ENCODE measurements at regions not wholly inside any gene's neighbourhood (a gene's known extent, or its start where the extent isn't known, plus 50 kb on each side); places are given as distances from the start of the nearest gene placed in this dataset.

DNA sequence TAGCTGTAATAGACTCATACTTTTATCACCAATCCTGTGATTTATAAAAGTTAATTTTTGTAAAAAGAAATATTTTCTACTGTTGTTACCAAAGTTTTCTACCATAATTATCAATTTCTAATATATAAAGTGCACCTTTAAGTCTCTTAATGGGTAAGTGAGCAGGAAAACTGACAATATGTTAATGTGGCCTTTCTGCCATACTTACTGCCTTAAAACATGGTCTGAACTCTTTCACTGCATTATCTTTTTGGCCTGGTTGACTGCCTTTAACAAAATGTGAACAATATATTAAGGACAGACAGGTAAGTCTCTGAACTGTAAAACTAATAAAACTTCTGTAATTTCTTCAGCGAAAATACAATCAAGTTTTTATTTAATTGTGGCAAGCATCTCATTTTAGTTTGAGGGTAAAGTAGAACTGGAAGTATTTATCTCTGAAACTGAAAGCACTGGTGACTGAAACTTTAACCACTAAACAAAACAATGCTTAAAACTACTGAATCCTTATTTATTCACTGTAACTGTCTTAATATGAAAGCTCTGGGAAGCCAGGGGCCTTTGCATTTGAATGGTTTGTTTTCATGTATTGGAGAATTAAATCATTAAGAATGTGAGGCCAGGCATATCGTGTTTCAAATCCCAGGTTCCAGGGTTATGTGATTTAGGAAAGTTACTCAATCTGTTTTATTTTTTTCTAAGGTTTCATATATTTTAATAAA is 948.8 kb upstream of the POT1 start:
- ATAC-seq (replicated peaks in 1 of 4) (no peak), DNase-seq (no peak)
- no CpG with 5 or more reads among the region's 2 CpGs for WGBS (ENCODE audit: insufficient coverage)
- no peaks in the 10 kb centered on the region for H3K27me3 Mint-ChIP-seq
- Histone ChIP-seq H3K9me3 (peaks cover 2% of the 10 kb centered on the region), H3K27ac (ENCODE audit: low read length) (no peak overlapping the region), H3K4me3 (ENCODE audit: control insufficient read depth in 1 of 2, extremely low read depth in 1 of 2, low read length in 1 of 2) (no peak overlapping the region), H3K27me3 (replicated peaks in 1 of 2; ENCODE audit: control insufficient read depth in 2 of 2, extremely low read depth in 1 of 2, insufficient read depth in 2 of 2, low read length in 1 of 2) (no peaks in the 10 kb centered on the region), H3K4me1 (ENCODE audit: control insufficient read depth in 1 of 2, extremely low read depth in 1 of 2, insufficient read depth in 2 of 2, low read length in 2 of 2) (no peaks in the 10 kb centered on the region), H3K36me3 (ENCODE audit: control insufficient read depth in 2 of 2, extremely low read depth in 1 of 2, insufficient read depth in 1 of 2, low read length in 1 of 2) (no peaks in the 10 kb centered on the region)
- no peak overlapping the region for H3K27ac Mint-ChIP-seq
- ChIA-PET POLR2A (no interaction called here), CTCF (no interaction called here)
- H3K9me3 Mint-ChIP-seq: peaks cover 0 to 7% (median 2%) of the 10 kb centered on the region in 3 donors
- H3K4me1 Mint-ChIP-seq: no peaks in the 10 kb centered on the region
- H3K36me3 Mint-ChIP-seq: no peaks in the 10 kb centered on the region
- no peak overlapping the region for H3K4me3 Mint-ChIP-seq

- no peak overlapping the region for H3K4me3 Mint-ChIP-seq
- no peaks in the 10 kb centered on the region for H3K36me3 ChIP-seq (ENCODE audit: control insufficient read depth in 2 of 2, extremely low read depth in 1 of 2, insufficient read depth in 1 of 2, low read length in 1 of 2)
- no peaks in the 10 kb centered on the region for H3K4me1 Mint-ChIP-seq
- no peak for DNase-seq
- H3K9me3 Mint-ChIP-seq: peaks cover 0 to 11% (median 2%) of the 10 kb centered on the region in 3 donors
- POLR2A ChIA-PET: no interaction called here
- no peak overlapping the region for H3K27ac ChIP-seq (ENCODE audit: low read length)
- no peaks in the 10 kb centered on the region for H3K27me3 ChIP-seq (replicated peaks in 1 of 2; ENCODE audit: control insufficient read depth in 2 of 2, extremely low read depth in 1 of 2, insufficient read depth in 2 of 2, low read length in 1 of 2)
- WGBS (ENCODE audit: insufficient coverage): 100% methylated on average over 1 of the region's 2 CpGs
- CTCF ChIA-PET: no interaction called here
- H3K36me3 Mint-ChIP-seq: no peaks in the 10 kb centered on the region
- ATAC-seq (replicated peaks in 1 of 4): no peak
- no peaks in the 10 kb centered on the region for H3K4me1 ChIP-seq (ENCODE audit: control insufficient read depth in 1 of 2, extremely low read depth in 1 of 2, insufficient read depth in 2 of 2, low read length in 2 of 2)
- H3K9me3 ChIP-seq: peaks cover 2% of the 10 kb centered on the region
- H3K27me3 Mint-ChIP-seq: no peaks in the 10 kb centered on the region
- no peak overlapping the region for H3K27ac Mint-ChIP-seq
- no peak overlapping the region for H3K4me3 ChIP-seq (ENCODE audit: control insufficient read depth in 1 of 2, extremely low read depth in 1 of 2, low read length in 1 of 2)
Observed at GRCh38 chr7:125877246-125877645, 947.6 kb upstream of the POT1 start.

- CTCF ChIA-PET: no interaction called here
- Histone ChIP-seq H3K4me3 (ENCODE audit: control insufficient read depth in 1 of 2, extremely low read depth in 1 of 2, low read length in 1 of 2) (no peak overlapping the region), H3K9me3 (peaks cover 2% of the 10 kb centered on the region), H3K27me3 (replicated peaks in 1 of 2; ENCODE audit: control insufficient read depth in 2 of 2, extremely low read depth in 1 of 2, insufficient read depth in 2 of 2, low read length in 1 of 2) (no peaks in the 10 kb centered on the region), H3K36me3 (ENCODE audit: control insufficient read depth in 2 of 2, extremely low read depth in 1 of 2, insufficient read depth in 1 of 2, low read length in 1 of 2) (no peaks in the 10 kb centered on the region), H3K27ac (ENCODE audit: low read length) (no peak overlapping the region), H3K4me1 (ENCODE audit: control insufficient read depth in 1 of 2, extremely low read depth in 1 of 2, insufficient read depth in 2 of 2, low read length in 2 of 2) (no peaks in the 10 kb centered on the region)
- POLR2A ChIA-PET: no interaction called here
- DNase-seq: no peak
- Mint-ChIP-seq H3K27me3 (no peaks in the 10 kb centered on the region), H3K4me1 (no peaks in the 10 kb centered on the region), H3K9me3 (peaks cover 0 to 11% (median 0%) of the 10 kb centered on the region in 3 donors), H3K4me3 (no peak overlapping the region), H3K36me3 (no peaks in the 10 kb centered on the region), H3K27ac (no peak overlapping the region)
- ATAC-seq (replicated peaks in 1 of 4): no peak
Observed at GRCh38 chr7:125876431-125876830, 946.8 kb upstream of the POT1 start.

DNA sequence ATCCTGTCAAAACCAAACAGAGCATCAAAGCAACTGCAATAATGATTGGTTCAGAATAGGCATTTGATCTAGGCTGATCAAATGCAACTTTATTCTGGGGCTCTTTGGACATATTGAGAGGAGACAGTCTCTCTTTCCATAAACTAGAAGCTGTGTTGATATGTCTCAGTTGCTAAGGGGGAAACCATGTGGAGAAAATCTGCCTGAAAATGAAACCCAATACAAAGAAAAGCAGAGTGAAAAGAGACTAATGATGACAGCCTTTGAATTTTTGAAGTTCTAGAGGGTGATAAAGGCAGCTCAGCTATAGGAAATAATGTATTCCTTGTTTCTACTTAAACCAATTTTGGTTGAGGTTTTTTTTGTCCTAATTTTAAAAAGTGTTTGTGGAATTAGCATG is 941.8 kb upstream of the POT1 start:
- H3K4me3 ChIP-seq (ENCODE audit: control insufficient read depth in 1 of 2, extremely low read depth in 1 of 2, low read length in 1 of 2): no peak overlapping the region
- H3K9me3 ChIP-seq: no peaks in the 10 kb centered on the region
- H3K4me3 Mint-ChIP-seq: no peak overlapping the region
- peaks cover 3 to 17% (median 13%) of the 10 kb centered on the region in 3 donors for H3K9me3 Mint-ChIP-seq
- H3K27ac ChIP-seq (ENCODE audit: low read length): no peak overlapping the region
- no peaks in the 10 kb centered on the region for H3K36me3 ChIP-seq (ENCODE audit: control insufficient read depth in 2 of 2, extremely low read depth in 1 of 2, insufficient read depth in 1 of 2, low read length in 1 of 2)
- no peaks in the 10 kb centered on the region for H3K4me1 ChIP-seq (ENCODE audit: control insufficient read depth in 1 of 2, extremely low read depth in 1 of 2, insufficient read depth in 2 of 2, low read length in 2 of 2)
- no peaks in the 10 kb centered on the region for H3K27me3 Mint-ChIP-seq
- ChIA-PET POLR2A (no interaction called here), CTCF (no interaction called here)
- DNase-seq (no peak), ATAC-seq (replicated peaks in 1 of 4) (no peak)
- H3K36me3 Mint-ChIP-seq: no peaks in the 10 kb centered on the region
- H3K27me3 ChIP-seq (replicated peaks in 1 of 2; ENCODE audit: control insufficient read depth in 2 of 2, extremely low read depth in 1 of 2, insufficient read depth in 2 of 2, low read length in 1 of 2): no peaks in the 10 kb centered on the region
- no peaks in the 10 kb centered on the region for H3K4me1 Mint-ChIP-seq
- H3K27ac Mint-ChIP-seq: no peak overlapping the region

- no peaks in the 10 kb centered on the region for H3K9me3 ChIP-seq
- ATAC-seq (replicated peaks in 1 of 4) (no peak), DNase-seq (no peak)
- no peaks in the 10 kb centered on the region for H3K4me1 ChIP-seq (ENCODE audit: control insufficient read depth in 1 of 2, extremely low read depth in 1 of 2, insufficient read depth in 2 of 2, low read length in 2 of 2)
- Mint-ChIP-seq H3K27me3 (no peaks in the 10 kb centered on the region), H3K9me3 (peaks cover 3 to 14% (median 13%) of the 10 kb centered on the region in 3 donors), H3K36me3 (no peaks in the 10 kb centered on the region), H3K4me3 (no peak overlapping the region), H3K4me1 (no peaks in the 10 kb centered on the region), H3K27ac (no peak overlapping the region)
- no peak overlapping the region for H3K4me3 ChIP-seq (ENCODE audit: control insufficient read depth in 1 of 2, extremely low read depth in 1 of 2, low read length in 1 of 2)
- POLR2A ChIA-PET: no interaction called here
- CTCF ChIA-PET: no interaction called here
- no peak overlapping the region for H3K27ac ChIP-seq (ENCODE audit: low read length)
- 60% methylated on average over 2 of the region's 5 CpGs for WGBS (ENCODE audit: insufficient coverage)
- no peaks in the 10 kb centered on the region for H3K36me3 ChIP-seq (ENCODE audit: control insufficient read depth in 2 of 2, extremely low read depth in 1 of 2, insufficient read depth in 1 of 2, low read length in 1 of 2)
- H3K27me3 ChIP-seq (replicated peaks in 1 of 2; ENCODE audit: control insufficient read depth in 2 of 2, extremely low read depth in 1 of 2, insufficient read depth in 2 of 2, low read length in 1 of 2): no peaks in the 10 kb centered on the region
Observed at GRCh38 chr7:125857606-125858005, 928.0 kb upstream of the POT1 start.

DNA sequence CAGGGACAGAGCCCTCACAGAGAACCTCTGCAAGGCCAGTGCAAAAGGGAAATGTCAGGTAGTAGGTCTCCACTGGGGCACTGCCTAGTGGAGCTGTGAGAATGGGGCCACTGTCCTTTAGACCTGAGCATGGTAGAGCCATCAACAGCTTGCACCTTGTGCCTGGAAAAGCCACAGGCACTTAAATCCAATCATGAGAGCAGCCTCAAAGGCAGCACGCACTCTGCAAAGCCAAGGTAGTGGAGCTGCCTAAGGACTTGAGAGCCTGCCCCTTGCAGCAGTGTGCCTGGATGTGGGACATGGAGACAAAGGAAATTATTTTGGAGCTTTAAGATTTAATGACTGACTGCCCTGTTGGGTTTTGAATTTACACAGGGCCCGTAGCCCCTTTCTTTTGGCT is 918.5 kb upstream of the POT1 start:
- no peak overlapping the region for H3K27ac Mint-ChIP-seq
- no peak for ATAC-seq (replicated peaks in 1 of 4)
- CTCF ChIA-PET: no interaction called here

GRCh38 chr7:125847692-125848091 is 918.1 kb upstream of the POT1 start:
- no peaks in the 10 kb centered on the region for H3K4me1 Mint-ChIP-seq
- ATAC-seq (replicated peaks in 1 of 4): no peak

More for the DNA sequence above, 918.5 kb upstream of the POT1 start:
- H3K4me1 ChIP-seq (ENCODE audit: control insufficient read depth in 1 of 2, extremely low read depth in 1 of 2, insufficient read depth in 2 of 2, low read length in 2 of 2): no peaks in the 10 kb centered on the region
- Mint-ChIP-seq H3K9me3 (peaks cover 14 to 39% (median 25%) of the 10 kb centered on the region in 3 donors), H3K4me3 (no peak overlapping the region), H3K36me3 (no peaks in the 10 kb centered on the region), H3K4me1 (no peaks in the 10 kb centered on the region), H3K27me3 (no peaks in the 10 kb centered on the region)
- DNase-seq: no peak
- POLR2A ChIA-PET: no interaction called here
- no peak overlapping the region for H3K27ac ChIP-seq (ENCODE audit: low read length)
- H3K4me3 ChIP-seq (ENCODE audit: control insufficient read depth in 1 of 2, extremely low read depth in 1 of 2, low read length in 1 of 2): no peak overlapping the region
- 100% methylated on average over 1 of the region's 2 CpGs for WGBS (ENCODE audit: insufficient coverage)
- no peaks in the 10 kb centered on the region for H3K36me3 ChIP-seq (ENCODE audit: control insufficient read depth in 2 of 2, extremely low read depth in 1 of 2, insufficient read depth in 1 of 2, low read length in 1 of 2)
- no peaks in the 10 kb centered on the region for H3K27me3 ChIP-seq (replicated peaks in 1 of 2; ENCODE audit: control insufficient read depth in 2 of 2, extremely low read depth in 1 of 2, insufficient read depth in 2 of 2, low read length in 1 of 2)
- no peaks in the 10 kb centered on the region for H3K9me3 ChIP-seq

More at GRCh38 chr7:125847692-125848091, 918.1 kb upstream of the POT1 start:
- WGBS (ENCODE audit: insufficient coverage): 90% methylated on average over 2 of the region's 3 CpGs
- no peak overlapping the region for H3K27ac ChIP-seq (ENCODE audit: low read length)
- H3K27me3 ChIP-seq (replicated peaks in 1 of 2; ENCODE audit: control insufficient read depth in 2 of 2, extremely low read depth in 1 of 2, insufficient read depth in 2 of 2, low read length in 1 of 2): no peaks in the 10 kb centered on the region
- Mint-ChIP-seq H3K9me3 (peaks cover 14 to 39% (median 25%) of the 10 kb centered on the region in 3 donors), H3K36me3 (no peaks in the 10 kb centered on the region), H3K27ac (no peak overlapping the region), H3K4me3 (no peak overlapping the region), H3K27me3 (no peaks in the 10 kb centered on the region)
- no peak for DNase-seq
- no peaks in the 10 kb centered on the region for H3K36me3 ChIP-seq (ENCODE audit: control insufficient read depth in 2 of 2, extremely low read depth in 1 of 2, insufficient read depth in 1 of 2, low read length in 1 of 2)
- no peaks in the 10 kb centered on the region for H3K9me3 ChIP-seq
- CTCF ChIA-PET: no interaction called here
- H3K4me1 ChIP-seq (ENCODE audit: control insufficient read depth in 1 of 2, extremely low read depth in 1 of 2, insufficient read depth in 2 of 2, low read length in 2 of 2): no peaks in the 10 kb centered on the region
- H3K4me3 ChIP-seq (ENCODE audit: control insufficient read depth in 1 of 2, extremely low read depth in 1 of 2, low read length in 1 of 2): no peak overlapping the region
- POLR2A ChIA-PET: no interaction called here
